ENCODE measurements at regions not wholly inside any gene's neighbourhood (a gene's known extent, or its start where the extent isn't known, plus 50 kb on each side); places are given as distances from the start of the nearest gene placed in this dataset.
"Not testable (repeated sequence)": the region's sequence is repeated elsewhere in the genome, so short reads cannot be mapped to it uniquely, and the experiment has no call there.

DNA sequence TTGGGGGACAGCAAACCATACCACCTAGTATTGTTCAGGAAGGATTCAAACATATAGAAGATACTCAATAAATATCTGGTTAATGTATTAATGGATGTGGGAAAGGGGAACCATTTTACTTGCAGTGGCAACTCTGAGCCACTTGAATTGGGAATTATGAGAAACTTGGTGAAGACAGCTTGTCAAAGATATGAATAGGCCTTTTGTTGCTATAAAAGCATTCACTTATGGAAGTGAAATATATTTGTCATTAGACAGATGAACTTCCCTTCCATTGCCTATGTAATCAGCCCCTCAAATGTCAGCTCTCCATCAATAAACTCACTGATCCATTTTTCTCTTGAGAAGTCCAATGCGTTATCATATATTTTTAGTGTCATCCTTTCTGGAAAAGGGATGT is 56.1 kb downstream of the GPR85 start:
- no peak for DNase-seq

- no peak for DNase-seq
Observed at GRCh38 chr7:113026941-113027340, 59.7 kb downstream of the GPR85 start.

DNA sequence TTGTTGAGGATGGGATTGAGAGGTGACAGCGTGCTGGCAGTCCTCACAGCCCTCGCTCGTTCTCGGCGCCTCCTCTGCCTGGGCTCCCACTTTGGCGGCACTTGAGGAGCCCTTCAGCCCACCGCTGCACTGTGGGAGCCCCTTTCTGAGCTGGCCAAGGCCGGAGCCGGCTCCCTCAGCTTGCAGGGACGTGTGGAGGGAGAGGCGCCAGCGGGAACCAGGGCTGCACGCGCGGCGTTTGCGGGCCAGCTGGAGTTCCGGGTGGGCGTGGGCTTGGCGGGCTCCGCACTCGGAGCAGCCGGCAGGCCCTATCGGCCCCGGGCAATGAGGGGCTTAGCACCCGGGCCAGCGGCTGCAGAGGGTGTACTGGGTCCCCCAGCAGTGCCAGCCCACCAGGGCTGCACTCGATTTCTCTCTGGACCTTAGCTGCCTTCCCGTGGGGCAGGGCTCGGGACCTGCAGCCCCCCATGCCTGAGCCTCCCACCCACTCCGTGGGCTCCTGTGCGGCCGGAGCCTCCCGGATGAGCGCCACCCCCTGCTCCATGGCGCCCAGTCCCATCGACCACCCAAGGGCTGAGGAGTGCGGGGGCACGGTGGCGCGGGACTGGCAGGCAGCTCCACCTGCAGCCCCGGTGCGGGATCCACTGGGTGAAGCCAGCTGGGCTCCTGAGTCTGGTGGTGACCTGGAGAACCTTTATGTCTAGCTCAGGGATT is 69.3 kb downstream of the GPR85 start:
- DNase-seq = not testable (repeated sequence)

DNA sequence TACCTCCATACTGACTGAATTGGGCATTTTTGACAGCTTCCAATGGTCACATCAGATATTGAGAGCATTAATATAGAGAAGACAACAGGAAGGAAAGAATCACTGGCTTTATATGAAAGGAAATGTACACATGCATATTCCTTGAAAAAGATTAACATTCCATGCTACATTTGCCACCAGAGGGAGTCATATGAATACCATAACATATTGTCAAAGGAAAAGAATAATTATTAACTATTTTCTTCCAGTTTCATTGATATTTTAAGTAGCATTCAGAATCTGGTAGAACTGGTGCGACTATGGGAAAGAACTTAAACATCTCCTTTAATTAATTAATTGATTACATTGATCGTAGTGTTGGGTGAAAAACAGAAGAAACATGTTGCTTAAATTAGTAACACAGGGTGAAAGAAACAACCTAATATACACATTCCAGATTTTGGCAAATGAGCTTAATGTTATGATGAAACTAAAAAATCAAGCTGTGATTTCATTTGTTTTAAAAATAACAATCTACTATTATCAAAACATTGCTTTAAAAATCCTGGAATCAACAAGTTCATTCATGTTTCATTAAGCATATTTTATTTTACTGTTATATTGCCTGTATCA is 71.5 kb downstream of the GPR85 start:
- DNase-seq = peak; percentile 1

- no peak for DNase-seq
Observed at GRCh38 chr7:113013761-113014449, 72.7 kb downstream of the GPR85 start.

DNA sequence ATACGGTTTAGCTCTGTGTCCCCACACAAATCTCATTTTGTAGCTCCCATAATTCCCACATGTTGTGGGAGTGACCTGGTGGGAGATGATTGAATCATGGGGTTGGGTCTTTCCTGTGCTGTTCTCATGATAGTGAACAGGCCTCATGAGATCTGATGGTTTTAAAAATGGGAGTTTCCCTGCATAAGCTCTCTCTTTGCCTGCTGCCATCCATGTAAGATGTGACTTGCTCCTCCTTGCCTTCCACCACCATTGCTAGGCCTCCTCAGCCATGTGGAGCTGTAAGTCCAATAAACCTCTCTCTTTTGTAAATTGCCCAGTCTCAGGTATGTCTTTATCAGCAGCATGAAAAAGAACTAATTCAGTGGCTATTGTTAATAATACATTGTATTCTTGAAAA is 73.8 kb downstream of the GPR85 start:
- DNase-seq = not testable (repeated sequence)

DNA sequence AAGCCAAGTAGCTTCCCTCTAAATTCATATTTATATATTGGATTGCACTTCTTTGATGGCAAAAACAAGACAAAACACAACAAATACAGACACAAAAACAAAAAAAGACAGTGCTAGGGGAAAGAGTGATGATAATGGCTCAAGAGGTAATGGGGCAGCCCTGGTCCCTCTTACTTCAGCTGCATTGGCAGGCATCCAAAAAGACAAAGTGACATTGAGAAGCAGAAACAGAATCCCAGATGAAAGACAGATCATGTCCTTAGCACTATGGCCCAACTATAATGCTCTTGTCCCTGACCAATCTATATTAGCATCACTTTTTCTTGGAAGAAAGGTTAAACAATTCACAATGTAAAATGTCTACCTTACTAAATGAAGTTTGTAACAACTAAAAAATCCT is 76.2 kb downstream of the GPR85 start:
- no peak for DNase-seq

DNA sequence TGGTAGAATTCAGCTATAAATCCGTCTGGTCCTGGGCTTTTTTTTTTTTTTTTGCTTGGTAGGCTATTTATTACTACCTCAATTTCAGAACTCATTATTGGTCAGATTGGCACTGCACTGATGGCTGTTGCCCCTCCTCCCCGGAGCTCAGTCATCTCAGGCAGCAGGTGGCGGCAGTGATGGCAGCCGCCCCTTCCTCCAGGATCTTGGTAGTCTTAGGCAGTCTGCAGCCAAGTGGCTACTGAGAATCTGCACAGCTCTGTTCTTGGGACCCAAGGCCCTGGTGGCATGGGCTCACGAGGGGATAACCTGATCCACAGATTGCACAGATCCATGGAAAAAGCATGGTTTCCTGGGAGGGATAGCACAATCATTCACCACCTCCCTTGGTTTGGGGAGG is 77.9 kb downstream of the GPR85 start:
- DNase-seq = no peak

DNA sequence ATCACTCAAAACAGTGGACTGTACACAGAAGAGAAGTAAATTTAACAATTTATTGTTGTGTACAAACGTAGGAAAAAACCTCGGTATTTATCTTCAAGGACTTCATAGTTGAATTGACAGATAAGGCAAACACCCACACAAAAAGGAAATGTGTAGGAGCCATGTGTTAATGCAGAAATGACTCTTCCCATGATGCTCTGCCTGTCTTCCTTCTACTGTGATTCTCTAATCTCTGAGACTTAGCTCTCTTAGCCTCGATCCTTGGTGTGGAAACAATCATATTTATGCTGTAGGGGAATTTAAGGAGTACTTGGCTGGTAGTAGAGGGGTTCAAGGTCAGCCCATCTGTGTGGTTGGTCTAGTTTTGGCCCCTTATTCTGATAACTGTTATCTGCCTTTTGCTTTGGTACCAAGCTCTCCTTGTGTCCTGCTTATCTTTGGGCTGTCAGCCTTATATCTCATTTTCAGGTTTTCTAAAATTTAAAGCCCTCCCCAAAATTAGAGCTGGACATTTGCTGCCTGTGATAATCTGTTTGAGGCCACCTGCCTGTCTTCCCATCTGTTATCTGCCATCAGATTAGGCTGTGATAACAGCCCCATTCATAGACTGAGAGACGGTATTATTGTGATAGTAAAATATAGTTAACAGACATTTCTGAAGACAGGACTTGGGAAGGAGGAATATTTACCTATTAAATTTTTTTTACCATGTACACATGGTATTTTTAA is 81.7 kb downstream of the GPR85 start:
- no peak for DNase-seq

GRCh38 chr7:113000316-113001020 is 86.2 kb downstream of the GPR85 start:
- no peak for DNase-seq

DNA sequence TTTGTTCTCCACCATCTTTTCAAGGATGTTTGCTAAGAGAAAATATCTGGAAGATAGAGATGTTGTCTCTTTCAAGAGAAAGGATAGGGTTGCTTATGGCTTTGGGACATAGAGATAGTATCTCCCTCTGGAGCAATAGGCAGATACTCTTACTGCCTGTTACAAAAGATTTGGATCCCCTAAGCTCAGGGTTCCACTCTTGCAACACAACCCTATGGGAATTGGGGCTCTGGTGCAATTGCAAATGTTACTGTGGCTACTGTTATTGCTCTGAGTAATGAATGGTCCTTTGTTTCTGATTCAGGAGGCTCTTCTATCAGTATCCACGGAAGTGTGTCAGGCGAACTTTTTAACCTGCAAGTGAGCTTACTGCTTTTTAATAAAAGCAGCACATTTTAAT is 88.8 kb downstream of the GPR85 start:
- no peak for DNase-seq

- no peak for DNase-seq
Observed at GRCh38 chr7:112996331-112996871, 90.2 kb downstream of the GPR85 start.

DNA sequence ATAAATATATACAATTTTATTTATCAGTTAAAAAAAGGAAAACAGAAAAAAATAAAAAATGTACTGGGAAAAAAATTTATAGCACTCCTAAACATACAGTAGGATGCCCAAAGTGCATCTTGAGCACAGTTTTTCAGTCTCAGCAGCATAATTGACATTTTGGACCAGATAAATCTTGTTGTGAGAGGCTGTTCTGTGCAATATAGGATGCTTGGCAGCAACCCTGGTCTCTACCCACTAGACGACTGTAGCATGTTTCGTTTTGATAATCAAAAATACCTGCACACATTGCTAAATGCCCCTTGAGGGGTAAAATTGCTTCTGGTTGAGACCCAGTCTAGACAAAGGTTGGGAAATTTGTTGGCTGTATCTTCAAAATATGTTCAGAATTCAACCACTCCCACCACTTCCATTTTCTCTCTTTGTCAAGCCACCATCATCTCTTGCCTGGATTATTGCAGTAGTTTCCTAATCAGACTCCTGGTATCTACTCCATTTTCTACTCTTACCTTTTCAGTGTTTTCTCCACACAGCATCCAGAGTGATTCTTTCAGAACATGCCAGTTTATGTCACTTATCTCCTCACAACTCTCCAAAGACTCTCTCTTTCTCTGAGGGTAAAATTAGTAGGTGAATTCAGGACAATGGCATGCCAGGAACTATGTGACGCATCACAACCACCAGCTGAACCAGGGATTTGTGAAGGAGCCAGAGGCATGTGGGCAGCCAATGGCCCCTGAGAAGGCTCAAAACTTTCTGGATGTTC is 91.4 kb downstream of the GPR85 start:
- no peak for DNase-seq

DNA sequence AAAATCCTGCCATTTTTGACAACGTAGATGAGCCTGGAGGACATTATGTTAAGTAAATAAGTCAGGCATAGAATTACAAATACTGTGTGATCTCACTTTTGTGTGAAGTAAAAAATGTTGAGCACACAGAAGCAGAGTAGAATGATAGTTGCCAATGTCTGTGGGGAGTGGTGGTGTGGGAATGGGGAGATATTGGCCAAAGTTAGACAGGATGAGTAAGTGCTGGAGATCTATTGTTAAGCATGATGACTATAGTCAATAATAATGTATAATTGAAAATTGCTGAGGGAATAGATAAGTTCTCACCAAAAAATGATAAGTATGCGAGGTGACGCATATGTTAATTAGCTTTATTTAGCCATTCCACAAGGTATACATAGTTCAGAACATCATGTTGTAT is 92.0 kb downstream of the GPR85 start:
- no peak for DNase-seq

DNA sequence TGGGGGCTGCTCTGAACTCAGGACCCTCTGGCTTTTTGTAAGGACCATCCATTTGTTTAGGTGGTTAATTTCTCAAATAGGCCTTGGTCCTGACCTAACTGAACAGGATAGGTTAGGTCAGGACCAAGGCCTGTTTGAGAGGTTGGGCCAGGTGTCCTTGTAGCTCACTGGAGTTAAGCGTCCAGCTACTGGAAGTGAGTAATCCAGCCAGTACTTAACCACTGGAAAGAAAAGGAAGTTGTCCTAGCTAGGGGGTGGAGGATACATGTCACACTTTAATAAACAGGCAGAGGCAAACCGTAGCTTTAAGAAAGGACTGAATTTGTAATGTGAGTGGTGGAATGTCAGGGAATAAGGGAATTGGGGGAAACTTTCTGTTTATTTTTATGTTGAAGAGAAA is 96.0 kb downstream of the GPR85 start:
- no peak for DNase-seq

DNA sequence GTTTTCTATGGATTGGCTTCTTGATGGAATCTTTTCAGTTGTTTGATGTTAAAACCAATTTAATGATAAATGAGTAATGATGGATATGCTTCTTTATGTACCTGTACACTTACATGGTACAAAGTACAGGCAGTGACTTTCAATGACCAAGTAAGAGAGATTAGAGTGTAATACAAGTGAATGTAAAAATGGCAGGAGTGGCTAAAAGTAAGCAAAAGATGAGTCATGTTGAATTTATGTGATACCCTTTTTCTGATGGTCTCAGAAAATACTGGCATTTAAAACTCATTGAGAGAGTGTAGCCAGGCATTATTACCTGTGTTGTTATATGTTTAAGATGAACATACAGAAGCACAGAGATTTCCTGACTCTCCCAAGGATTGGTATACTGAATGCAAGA is 97.1 kb downstream of the GPR85 start:
- DNase-seq = no peak

DNA sequence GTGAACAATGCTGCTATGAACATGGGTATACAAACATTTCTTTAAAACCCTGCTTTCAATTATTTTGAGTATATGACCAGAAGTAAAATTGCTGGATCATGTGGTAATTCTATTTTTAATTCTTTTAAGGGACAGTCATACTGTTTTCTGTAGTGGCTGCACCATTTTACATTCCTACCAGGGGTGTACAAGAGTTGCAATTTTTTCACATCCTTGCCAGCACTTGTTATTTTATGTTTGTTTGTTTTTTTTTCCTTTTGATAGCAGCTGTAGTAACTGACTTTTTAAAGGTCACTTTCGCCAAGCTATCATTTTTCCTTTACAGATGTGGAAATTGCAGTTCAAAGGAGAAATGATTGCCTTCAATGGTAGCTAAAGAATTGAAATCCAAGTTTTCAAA is 99.5 kb downstream of the GPR85 start:
- no peak for DNase-seq

GRCh38 chr7:112986256-112987031 is 100.2 kb downstream of the GPR85 start:
- DNase-seq = no peak

DNA sequence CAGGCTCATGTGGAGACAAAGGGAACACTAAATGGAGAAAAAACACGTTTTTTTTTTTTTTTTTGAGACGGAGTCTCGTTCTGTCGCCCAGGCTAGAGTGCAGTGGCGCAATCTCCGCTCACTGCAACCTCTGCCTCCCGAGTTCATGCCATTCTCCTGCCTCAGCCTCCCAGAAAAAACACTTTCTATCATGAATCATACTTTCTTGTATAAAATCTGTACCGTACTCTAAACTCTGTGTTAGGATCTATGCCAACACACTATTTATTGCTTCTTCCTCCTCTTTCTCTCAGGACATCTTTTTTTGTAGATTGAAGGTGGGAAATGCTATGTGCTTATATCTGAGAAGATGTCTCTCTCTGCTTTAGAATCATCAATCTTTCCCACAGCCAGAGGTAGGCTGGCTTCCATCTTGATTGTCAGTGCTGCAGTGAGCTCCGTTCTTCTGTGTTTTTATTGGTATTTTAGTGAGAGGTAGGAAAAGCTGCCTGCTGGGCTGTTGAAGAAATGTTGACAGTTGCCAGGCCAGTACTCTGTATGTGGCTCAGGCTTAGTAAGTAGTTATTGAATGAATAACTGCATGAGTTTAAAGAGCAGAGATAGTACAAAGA is 101.1 kb downstream of the GPR85 start:
- no peak for DNase-seq

DNA sequence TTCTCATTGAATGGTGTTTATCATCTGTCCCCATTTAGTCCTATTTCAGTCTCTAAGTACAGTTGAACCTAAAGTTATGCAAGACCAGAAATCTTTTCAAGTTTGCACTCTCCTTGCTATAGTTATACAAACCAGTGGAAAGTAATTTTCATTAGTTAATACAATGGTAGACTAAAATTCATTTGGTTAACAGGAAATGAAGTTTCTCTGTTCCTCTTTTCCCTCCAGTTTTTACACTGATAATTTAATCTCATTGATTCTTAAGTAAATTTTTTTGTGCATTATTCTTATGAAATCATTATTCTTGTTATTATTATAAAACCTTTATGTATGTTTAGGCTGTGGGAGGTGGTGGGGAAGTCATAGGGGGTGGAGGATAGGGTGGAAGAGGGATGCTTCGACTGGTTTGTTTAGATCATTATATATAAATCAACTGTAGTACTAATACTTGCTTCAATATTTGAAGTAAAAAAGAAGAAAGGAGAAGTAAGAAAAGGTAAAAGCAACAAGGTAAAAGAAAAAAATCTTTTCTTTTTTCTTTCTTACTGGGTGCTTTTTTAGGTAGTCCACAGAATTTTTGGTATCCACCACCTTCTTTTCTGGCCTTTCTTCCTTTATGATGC is 104.1 kb downstream of the GPR85 start:
- no peak for DNase-seq

Data from GDM1 (cell line).